Fibroblast of the aortic adventitia (primary cell): ENCODE measurements at regions not wholly inside any gene's neighbourhood (a gene's known extent, or its start where the extent isn't known, plus 50 kb on each side); places are given as distances from the start of the nearest gene placed in this dataset.

Source experiments
- DNase-seq: peaks from one replicate; pipeline ENCODE4 v3.0.0-alpha.2; 2010; ENCODE audit warnings: low read depth
- H3K4me3 ChIP-seq: 2 replicates; pipeline ENCODE4 v1.5.1; 2011; ENCODE audit warnings: low read depth, mild to moderate bottlenecking, control low read depth, low read length, moderate library complexity
- CTCF ChIP-seq: IDR thresholded peaks from 2 replicates; pipeline ENCODE4 v1.5.1; 2011; ENCODE audit warnings: mild to moderate bottlenecking, low read length, control low read depth, inconsistent platforms; ENCODE audit not compliant: insufficient read depth

DNA sequence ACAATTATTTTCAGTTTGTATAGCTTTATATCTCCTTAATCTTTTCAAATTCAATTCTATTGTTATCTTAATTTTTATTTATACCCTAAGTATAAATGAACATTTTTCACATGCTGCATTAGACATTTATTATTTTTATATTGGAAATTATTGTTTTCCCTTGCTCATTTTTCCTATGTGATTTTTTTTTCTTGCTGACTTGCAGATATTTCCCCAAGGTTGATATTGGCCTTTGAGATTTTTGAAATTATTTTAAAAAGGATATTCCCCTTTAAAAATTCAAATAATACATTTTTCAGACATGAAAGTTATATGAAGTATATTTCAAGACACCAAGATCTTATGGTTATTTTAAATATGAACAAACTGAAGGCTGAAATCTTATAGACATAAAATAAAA, 234.2 kb downstream of the TRIM36 start:
- no peak for DNase-seq
- no peak for TF ChIP-seq CTCF

DNA sequence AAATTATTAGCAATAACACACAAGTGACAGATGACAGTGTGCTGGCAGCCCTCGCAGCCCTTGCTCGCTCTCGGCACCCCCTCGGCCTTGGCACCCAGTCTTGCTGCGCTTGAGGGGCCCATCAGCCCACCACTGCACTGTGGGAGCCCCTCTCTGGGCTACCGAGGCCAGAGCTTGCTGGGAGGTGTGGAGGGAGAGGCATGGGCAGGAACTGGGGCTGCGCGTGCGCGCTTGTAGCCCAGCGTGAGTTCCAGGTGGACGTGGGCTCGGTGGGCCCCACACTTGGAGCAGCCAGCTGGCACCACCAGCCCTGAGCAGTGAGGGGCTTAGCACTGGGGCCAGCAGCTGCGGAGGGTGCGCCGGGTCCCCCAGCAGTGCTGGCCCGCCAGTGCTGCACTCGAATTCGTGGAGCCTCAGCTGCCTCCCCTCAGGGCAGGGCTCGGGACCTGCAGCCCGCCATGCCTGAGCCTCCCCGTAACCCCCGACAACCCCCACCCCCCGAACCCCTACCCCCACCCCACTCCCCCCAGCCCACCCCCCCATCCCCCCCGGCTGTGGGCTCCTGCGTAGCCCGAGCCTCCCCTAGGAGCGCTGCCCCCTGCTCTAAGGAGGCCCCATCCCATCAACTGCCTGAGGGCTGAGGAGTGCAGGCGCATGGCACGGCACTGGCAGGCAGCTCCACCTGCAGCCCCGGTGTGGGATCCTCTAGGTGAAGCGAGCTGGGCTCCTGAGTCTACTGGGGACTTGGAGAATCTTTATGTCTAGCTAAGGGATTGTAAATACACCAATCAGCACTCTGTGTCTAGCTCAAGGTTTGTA, 240.9 kb downstream of the TRIM36 start:
- TF ChIP-seq CTCF: no peak
- H3K4me3 ChIP-seq: no peak overlapping the region
- no peak for DNase-seq

More for the DNA sequence above, 234.2 kb downstream of the TRIM36 start:
- H3K4me3 ChIP-seq: no peak overlapping the region

- H3K4me3 ChIP-seq: no peak overlapping the region
- no peak for DNase-seq
- TF ChIP-seq CTCF: no peak
Measured at GRCh38 chr5:114924769-114925168, 244.9 kb downstream of the TRIM36 start.

DNA sequence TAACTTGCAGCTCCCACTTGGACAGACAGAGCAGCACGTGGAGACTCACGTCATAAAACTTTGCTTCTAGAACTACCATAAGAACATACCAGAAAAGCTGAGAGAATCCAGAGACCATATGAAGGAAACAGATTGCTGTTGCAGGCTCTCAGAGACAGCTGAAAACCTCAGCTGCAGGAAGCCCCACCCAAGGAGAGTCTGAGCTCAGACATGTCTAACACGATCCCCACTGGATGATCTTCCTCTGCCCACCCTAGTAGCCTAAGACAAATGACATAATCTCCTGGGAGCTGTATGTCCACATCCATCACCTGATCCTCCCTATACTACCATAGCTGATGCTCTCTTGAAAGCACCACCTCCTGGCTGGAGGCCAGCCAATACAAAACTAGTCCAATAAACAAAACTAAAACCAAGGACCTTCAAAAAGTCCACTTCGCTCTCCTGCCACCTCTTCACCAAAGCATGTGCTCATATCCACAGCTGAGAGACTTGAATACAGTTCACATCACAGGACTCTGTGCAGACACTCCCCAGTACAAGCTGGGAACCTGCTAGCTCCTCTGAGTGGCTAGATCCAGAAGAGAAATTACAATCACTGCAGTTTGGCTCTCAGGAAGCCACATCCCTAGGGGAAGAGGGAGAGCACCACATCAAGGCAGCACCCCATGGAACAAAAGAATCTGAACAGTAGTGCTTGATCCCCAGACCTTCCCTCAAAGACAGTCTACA, 257.4 kb downstream of the TRIM36 start:
- no peak overlapping the region for H3K4me3 ChIP-seq
- DNase-seq: no peak
- TF ChIP-seq CTCF: no peak

GRCh38 chr5:114910727-114911126, 259.0 kb downstream of the TRIM36 start:
- no peak for TF ChIP-seq CTCF
- DNase-seq: no peak
- H3K4me3 ChIP-seq: no peak overlapping the region

DNA sequence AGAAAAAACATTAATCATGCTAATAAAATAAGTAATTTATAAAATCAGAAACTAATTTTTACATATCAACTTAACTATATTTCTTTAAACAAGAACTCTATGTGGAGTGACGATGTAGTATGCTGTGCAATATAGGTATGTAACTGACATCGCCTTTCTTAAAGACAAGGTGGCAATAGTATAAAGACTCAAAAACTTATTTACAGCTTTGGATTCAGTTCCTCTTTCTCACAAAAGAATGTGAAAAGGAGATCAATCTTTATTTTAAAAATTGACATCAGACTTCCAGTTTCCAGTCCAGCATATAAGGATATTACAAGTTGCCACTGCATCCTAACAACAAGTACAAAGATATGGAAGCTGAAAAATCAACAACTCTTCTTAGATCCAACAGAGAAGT, 260.3 kb downstream of the TRIM36 start:
- DNase-seq: no peak
- no peak overlapping the region for H3K4me3 ChIP-seq
- no peak for TF ChIP-seq CTCF
